ENCODE measurements at regions not wholly inside any gene's neighbourhood (a gene's known extent, or its start where the extent isn't known, plus 50 kb on each side); places are given as distances from the start of the nearest gene placed in this dataset.

DNA sequence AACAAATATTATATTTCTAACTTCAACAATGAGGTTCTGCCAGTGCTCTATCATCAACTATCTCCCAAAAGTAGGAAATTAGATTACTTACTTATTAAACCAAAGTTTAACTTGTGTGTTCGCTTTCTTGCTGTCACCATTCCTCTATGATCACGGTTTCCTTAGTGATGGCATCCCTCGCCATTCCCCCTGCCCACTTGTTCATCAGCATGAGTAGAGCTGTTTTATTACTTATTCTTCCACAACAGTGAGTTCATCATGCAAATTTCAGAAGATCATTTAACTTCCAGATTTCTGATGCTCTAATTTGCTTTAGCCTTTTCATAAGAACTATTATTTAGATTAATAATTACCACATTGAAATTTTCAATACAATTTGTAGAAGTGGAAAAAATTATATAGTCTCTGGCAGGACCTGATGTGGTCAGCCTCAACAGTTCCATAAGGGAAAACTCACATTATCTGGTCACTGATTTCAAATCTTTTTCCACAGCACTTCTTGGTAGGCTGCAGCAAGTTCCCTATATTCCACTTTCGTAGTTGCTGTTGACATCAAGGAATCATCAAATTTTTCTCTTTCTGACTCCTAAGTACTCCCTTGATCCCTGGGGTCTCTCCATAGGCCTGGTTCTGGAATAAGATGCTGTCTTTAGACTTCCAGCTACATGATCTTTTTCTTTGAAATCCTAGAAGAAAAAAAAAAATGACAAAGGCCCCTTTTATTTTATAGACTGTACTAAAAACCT is 174.6 kb downstream of the RASSF9 start:
- H3K4me3 ChIP-seq (replicated peaks in 1 of 2; ENCODE audit: low read depth in 2 of 2, low read length in 2 of 2) = no peak overlapping the region
- TF ChIP-seq, protein P1, sequence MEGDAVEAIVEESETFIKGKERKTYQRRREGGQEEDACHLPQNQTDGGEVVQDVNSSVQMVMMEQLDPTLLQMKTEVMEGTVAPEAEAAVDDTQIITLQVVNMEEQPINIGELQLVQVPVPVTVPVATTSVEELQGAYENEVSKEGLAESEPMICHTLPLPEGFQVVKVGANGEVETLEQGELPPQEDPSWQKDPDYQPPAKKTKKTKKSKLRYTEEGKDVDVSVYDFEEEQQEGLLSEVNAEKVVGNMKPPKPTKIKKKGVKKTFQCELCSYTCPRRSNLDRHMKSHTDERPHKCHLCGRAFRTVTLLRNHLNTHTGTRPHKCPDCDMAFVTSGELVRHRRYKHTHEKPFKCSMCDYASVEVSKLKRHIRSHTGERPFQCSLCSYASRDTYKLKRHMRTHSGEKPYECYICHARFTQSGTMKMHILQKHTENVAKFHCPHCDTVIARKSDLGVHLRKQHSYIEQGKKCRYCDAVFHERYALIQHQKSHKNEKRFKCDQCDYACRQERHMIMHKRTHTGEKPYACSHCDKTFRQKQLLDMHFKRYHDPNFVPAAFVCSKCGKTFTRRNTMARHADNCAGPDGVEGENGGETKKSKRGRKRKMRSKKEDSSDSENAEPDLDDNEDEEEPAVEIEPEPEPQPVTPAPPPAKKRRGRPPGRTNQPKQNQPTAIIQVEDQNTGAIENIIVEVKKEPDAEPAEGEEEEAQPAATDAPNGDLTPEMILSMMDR (IDR thresholded peaks at IDR 0.05; ENCODE audit: low read depth, low read length) = no peak
- DNase-seq (ENCODE audit: low read depth in 2 of 2) = no peak

DNA sequence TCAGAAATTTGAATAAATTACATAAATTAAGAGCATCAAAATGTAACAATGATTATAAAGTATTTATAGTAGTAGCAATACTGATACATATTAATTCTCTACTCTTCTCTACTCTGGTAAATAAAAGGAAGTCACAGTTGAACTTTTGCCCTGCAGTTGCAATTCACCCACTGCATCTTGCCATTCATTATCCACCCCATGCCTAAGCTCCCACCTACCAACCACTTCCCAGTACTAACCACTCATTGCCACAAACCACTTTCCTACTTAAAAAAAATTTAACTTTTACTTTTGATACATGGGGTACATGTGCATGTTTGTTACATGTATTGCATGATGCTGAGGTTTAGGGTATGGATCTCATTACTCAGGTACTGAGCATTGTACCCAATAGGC is 174.0 kb downstream of the RASSF9 start:
- TF ChIP-seq, protein P1 (IDR thresholded peaks at IDR 0.05; ENCODE audit: low read depth, low read length) = no peak
- H3K4me3 ChIP-seq (replicated peaks in 1 of 2; ENCODE audit: low read depth in 2 of 2, low read length in 2 of 2) = no peak overlapping the region
- DNase-seq (ENCODE audit: low read depth in 2 of 2) = no peak

GRCh38 chr12:85663631-85664030 is 172.6 kb downstream of the RASSF9 start:
- DNase-seq (ENCODE audit: low read depth in 2 of 2) = no peak
- no peak overlapping the region for H3K4me3 ChIP-seq (replicated peaks in 1 of 2; ENCODE audit: low read depth in 2 of 2, low read length in 2 of 2)
- TF ChIP-seq, protein P1 (IDR thresholded peaks at IDR 0.05; ENCODE audit: low read depth, low read length) = no peak

- no peak overlapping the region for H3K4me3 ChIP-seq (replicated peaks in 1 of 2; ENCODE audit: low read depth in 2 of 2, low read length in 2 of 2)
- TF ChIP-seq, protein P1 (IDR thresholded peaks at IDR 0.05; ENCODE audit: low read depth, low read length) = no peak
These were observed 171.8 kb downstream of the RASSF9 start for GRCh38 chr12:85664429-85664828.

GRCh38 chr12:85669911-85670310 is 166.3 kb downstream of the RASSF9 start:
- TF ChIP-seq, protein P1 (IDR thresholded peaks at IDR 0.05; ENCODE audit: low read depth, low read length) = no peak
- no peak for DNase-seq (ENCODE audit: low read depth in 2 of 2)

More at GRCh38 chr12:85664429-85664828, 171.8 kb downstream of the RASSF9 start:
- DNase-seq (ENCODE audit: low read depth in 2 of 2) = no peak

DNA sequence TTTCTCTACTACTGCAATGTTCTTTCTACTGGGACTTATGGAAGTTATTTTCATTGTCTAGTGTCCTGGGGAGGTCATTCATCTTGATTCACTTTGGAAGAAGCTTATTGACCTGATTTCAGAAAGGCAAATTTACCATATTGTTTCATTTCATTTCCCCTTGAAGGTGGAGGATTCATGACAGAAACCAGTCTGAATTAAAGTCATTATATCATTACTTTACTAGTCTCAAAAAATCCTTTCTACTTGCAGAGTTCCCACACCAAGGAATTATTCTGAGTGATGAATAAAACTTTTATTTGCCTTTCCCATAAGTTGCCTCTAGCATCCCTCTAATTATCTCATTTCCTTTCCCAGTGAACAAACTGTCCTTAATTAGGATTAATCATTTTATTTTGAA is 163.8 kb downstream of the RASSF9 start:
- no peak for DNase-seq (ENCODE audit: low read depth in 2 of 2)
- no peak overlapping the region for H3K4me3 ChIP-seq (replicated peaks in 1 of 2; ENCODE audit: low read depth in 2 of 2, low read length in 2 of 2)
- TF ChIP-seq, protein P1 (IDR thresholded peaks at IDR 0.05; ENCODE audit: low read depth, low read length) = no peak

More at GRCh38 chr12:85669911-85670310, 166.3 kb downstream of the RASSF9 start:
- no peak overlapping the region for H3K4me3 ChIP-seq (replicated peaks in 1 of 2; ENCODE audit: low read depth in 2 of 2, low read length in 2 of 2)
